Mucosa of gallbladder (tissue), 1 donor: ENCODE measurements at regions not wholly inside any gene's neighbourhood (a gene's known extent, or its start where the extent isn't known, plus 50 kb on each side); places are given as distances from the start of the nearest gene placed in this dataset.

Experiments
- DNase-seq: peaks from one replicate; pipeline ENCODE4 v3.0.0-alpha.2; 2020; ENCODE audit warnings: low spot score
- donor health status: DM: no; HTN: no; CAD: no.

DNA sequence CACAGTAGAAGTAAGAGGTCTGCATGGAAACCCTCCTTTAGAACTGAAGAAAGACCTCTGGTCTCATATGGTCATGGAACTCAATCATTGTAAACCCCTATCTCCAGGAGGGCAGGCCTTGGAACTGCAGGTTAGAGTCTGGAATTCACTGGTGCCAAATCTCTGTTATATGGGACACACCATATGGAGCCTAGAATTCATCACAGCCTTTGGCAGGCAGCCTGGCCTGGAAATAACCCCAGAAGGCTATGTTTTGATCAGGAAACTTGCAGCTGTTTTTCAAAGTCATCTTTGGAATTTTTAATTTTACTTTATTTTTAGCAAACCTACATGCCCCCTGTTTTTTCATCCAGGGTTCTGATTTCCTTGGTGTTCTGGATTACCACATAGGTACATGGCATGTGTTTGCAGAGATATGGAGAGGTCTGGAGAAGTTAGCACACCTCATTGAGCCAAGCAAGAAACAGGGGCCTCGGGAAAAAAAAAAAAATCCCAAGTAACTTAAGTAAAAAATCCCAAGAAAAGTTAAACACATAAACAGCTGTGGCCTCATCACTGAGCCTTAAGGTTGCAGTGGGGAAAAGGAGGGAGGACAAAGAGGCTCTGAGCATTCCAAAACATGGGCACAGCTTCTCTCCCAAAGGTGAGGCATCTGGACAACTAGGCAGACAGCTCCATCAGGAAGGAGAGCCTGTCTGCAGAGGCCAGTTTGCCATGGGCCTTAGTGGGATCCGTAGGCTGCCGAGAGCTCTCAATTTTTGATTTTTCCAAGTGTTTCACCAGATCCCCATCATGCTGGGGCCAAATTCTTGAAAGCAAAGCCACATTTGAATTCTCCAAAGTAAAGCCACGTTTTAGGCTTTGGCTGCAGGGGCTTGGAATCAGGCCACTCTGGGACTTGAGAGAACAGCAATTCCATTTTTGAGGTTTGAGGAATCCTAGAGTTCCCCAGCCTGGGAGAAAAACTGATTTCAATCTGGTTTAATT is 339.6 kb upstream of the TBX3 start:
- DNase-seq: no peak

DNA sequence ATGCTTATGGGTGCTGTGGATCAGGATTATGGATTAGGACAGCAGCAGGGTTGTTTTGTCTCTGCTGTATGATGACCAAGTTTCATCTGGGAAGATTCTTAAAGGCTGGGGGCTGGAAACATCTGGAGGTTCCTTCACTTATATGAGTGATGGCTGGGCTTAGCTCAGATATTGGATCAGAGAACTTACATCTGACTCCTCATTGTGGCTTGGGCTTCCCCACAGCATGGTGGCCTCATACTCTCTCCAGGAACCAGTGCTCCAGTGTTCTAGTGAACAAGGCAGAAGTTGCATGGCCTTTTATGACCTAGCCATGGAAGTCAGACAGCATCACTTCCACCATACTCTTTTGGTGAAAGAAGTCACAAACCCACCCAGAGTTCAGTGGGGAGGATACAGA is 336.1 kb upstream of the TBX3 start:
- DNase-seq: no peak

DNA sequence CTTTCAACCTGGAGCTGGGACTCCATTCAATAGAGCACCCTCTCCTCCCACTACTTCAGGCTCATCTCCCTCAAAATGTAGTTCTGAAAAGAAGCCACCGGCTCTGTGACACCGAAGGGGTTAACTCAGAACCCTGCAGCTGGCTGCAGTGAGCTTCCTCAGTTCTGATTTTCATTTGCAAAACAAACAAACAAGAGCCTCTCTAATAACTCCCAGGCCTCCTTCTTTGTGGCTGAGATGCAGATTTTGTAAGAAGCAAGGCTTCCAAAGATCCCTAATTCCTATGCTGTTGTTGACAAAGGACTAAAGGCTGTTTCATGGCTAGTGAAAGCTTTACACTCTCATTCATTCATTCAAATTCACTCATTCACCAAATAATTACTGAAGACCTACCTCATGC is 333.4 kb upstream of the TBX3 start:
- DNase-seq: no peak

DNA sequence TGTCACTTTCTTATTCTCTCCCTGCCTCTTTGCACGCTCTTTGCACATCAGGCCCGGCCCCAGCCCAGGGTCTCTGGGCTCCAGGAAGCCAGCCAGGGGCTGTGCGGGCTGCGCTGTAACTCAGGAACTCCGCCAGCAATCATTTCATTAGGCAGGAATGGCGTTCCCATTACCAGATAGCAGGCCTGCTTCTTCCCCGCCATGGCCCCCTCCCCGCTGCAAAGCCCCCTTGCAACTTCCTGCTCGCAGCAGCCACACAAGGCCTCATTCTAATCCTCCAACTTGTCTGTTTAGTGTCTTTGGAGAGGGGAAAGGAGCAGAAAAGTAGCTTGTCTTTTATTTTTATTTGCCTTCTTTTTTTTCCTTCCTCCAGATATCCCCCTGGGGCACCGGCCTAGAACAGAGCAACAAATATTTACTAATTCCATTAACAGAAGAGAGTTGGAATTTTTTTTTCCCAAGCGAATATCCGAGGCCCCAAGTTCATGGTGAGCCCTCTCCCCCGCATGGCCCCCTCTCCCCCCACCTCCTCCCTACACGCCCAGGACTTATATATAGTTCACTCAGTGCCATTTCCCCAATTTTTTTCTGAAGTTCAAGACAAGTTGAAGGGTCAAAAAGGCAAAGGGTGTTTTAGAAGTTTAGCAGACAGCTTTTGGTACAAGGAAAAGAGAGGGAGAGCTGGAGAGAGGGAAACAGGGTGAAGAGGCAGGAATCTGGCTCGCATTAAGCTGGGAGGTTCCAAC is 329.4 kb upstream of the TBX3 start:
- no peak for DNase-seq

DNA sequence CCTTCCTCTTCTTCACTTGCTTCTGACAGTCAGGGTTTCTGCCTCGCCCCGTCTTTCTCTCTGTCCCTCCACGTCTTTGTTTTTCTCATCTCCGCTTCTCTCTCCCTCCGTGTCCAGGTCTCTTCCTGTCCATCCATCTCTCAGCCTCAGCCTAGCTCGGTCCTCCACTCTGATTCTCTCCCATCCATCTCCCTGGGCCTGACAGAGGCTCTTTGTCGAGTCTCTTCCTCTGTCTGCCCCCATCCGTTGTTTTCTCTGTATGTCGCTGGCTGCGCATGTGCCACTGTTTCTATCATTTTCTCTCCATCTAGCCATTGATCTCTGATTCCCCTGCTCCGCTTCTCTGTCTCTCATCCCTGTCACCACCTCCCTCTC is 328.9 kb upstream of the TBX3 start:
- DNase-seq: no peak

DNA sequence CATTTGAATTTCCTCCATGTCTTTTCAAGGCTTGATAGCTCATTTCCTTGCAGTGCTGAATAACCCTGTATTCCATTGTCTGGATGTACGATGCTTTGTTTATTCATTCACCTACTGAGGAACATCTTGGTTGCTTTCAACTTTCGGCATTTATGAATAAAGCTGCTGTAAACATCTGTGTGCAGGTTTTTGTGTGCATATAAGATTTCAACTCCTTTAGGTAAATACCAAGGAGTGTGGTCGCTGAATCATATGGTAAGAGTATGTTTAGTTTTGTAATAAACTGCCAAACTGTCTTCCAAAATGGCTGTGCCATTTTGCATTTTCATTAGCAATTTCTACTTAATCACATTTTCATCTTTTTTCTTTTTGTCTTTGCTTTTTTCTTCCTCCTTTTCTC is 327.7 kb upstream of the TBX3 start:
- no peak for DNase-seq

DNA sequence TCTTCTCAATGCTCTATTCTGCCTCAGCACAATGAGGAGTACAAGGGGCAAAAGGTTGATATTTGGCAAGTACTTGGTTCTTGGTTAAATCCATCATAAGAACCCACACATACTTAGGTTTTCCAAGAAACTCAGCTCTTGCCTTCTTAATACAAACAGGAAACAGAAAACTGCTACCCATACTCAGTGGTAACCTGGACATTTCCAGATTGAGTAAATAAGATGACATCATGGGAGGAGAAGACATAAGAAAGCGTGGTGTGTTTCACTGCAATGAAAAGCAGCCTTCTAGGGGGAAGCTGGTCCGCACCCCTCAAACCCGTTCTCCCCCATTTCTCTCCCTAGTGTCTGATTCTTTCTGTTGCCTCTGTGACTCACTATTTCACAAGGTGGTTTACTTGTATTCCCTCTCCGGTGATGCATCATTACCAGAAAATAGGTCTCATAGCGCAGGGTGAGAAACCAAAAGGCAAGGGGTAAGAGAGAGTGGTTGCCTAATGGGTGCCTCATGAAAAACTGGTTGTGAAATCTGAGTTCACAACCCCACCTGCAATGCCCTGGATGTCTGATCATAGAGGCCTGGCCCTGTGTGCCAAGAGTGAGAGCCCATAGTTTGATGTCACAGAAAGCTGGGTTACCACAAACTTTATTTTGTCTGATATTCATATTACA is 326.5 kb upstream of the TBX3 start:
- no peak for DNase-seq

DNA sequence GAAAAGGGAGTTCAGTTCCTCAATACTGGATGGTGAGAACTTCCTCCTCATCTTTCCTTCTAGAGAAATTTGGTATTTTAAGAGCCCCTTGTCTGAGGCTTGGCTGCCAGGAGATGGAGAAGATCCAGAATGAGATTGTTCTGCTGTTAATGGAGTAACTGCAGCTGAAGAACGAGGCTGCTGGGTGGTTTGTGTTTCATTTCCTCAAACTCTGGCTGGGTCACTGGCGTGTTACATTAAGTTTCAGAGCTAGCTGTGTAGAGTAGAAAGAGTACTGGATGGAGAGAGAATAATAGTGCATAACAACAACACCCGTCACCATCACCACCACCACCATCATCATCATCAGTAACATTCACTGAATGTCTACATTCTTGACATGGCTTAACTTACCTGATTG is 325.0 kb upstream of the TBX3 start:
- DNase-seq: no peak

DNA sequence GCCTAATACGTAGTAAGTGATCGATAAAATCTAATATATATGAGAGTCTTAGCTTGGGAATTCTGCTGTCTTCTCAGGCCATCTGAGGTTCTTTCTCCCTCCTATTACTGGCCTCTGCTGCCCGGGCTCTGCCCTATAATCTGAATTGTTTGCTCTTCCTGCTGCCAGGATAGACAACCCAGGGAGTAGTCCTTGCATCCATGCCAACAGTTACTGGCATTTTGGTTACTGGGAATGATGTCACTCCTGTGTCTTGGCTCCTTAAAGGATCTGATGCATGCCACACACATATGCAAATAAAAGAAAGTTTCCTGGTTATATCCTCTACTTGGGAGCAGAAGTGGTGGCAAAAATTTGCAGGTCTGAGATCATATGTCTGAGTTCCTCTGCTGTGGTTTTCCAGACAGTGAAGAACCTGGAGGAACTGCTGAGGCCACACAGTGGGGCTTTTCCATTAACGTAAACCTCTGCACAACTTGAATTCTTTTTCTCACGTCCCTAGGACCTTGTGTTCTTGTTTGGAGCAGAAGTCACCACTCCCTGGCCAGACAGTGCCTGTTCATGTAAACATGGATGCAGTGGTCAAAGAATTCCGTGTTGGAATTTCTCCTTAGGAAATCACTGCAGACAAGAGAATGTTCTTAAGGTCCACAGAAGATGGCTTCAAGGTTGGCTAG is 320.6 kb upstream of the TBX3 start:
- no peak for DNase-seq

DNA sequence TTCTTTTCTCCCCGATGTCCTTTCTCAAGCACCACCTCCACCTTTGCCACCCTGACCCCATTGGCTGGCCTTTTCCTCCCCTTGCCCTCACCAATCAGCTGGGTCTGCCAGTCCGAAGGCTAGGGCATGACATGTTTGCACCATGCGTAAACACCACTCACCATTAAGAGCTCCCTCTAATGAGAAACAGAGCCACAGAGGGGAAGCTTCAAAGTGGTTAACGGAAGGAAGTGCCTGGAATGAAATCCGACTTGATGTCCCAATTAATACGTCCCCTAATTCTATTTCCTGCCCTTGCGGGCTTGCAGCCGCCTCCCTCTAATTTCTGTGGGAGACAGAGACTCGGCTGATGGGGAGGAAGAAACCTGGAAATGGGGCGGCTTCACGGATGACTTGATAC is 318.5 kb upstream of the TBX3 start:
- DNase-seq: no peak

DNA sequence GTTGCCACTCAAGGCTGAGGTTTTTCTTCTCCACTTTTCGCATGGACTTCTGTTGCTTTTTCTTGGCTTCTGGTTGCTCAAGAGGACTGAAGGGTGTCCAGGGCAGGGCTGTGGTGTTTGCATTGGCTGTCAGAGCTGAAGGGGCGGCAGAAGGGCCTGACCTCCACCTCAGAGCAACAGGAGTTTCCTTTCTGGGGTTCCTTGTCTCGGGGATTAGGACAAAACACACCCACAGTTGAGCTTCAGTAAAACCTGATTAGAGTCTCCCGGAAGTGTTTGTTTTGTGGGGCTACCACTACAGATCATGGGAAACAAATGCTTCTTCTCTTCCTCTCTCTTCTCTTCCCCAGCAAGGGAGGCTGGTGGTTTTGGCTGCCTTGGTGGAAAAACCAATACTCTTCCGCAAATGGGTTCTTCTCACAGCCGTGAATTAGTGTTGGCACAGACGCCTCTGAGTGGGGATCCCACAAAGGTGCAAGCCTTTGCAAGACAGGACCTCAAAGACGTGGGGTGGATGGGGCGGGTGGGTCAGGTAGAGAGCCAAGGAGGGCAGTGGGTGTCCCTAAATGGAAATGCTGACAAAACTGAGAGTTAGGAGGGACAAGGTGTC is 317.7 kb upstream of the TBX3 start:
- DNase-seq: no peak

DNA sequence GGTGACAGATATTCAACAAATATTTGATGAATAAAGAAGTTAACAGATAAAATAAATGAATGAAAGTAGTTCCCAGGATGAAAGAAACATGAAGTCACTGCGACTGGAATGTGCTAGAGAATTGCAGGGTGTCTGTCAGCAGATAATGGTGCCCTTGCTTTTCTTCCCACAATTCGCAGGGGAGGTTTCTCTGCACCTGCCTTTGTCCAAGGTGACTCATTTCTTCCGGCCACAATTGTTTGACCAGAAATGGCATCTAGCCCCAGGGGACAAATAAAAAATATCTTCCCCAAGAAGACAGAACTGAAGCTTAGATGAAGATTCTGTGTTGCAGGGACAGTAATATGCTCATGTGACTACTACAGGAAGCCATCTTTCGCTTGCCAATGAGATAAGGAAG is 316.1 kb upstream of the TBX3 start:
- DNase-seq: peak; percentile 16

DNA sequence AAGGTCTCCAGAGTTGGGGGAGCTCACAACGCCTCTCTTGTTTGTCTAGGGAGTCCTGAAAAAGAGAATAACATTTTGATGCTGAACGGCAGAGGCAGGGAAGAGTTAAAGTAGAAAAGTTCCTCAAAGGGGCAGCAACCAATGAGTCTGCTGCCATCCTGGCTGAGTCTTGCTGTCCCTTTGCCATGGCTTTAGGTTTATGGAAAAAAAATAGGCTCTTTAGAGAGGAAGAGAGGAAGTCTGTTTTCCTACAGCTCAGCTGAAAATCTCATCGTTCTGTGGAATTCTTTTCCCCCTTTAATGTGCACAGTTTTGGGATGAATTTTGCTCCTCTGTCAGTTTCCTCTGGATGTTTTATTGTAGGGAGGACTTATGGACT is 314.8 kb upstream of the TBX3 start:
- DNase-seq: no peak

DNA sequence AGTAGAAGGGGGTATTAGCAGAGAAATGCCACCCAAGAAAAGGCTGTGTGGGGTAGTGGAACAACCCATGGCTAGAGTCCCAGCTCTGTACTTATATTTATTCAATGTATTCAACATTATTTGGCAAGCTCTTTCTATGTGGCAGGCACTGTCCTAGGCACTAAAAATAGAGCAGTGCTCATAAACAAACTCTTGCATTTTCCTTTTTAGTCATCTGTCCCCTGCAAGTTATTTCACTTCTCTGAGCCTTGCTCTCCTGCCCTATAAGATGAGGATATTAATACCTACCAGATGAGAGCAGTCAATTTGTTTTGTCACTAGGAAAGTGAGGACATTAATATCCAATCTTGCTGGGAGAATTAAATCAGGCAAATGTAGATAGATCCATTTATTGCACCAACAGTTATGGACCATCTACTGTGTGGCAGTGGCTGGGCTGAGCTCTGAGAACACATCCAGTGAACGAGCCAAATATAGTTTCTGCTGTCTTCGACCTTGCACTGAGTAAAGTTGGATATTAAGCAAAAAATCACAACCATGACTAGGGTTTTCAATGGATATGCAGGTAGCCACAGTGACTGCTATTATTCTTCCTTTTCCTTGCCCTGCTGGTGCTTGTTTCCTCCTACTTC is 314.3 kb upstream of the TBX3 start:
- no peak for DNase-seq

DNA sequence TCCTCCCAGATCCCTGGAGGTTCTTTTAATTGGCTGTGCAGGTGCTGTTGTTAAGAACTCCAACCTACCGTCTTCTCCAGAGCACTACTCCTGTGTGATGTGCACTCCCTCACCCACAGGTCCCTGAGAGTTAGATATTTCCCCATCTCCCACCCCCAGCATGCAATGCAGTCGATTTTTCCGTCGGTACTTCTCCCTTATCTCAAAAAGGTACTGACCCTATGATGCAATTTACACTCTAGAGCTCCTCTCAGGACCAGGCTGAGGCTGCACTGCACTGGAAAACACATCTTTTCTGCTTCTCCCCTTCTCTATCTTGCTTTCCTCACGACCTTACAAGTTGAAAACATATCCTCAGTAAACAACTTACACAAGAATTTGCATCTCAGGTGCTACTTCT is 312.4 kb upstream of the TBX3 start:
- no peak for DNase-seq

DNA sequence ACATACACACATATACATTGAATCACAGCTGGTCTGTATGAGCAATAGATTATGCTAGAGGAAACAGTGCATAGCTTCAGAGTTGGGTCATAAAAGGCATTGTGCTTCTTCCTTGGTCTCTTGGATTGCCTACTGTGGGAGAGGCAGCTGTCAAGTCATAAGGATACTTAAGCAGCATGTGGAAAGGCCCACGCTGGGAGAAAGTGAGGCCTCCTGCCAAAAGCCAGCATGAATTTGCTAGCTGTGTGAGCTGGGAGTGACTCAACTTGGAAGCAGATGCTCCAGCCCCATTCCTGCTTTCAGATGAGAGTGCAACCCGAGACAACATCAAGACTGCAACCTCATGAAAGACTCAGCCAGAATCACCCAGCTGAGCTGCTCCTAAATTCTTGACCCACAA is 311.9 kb upstream of the TBX3 start:
- no peak for DNase-seq

DNA sequence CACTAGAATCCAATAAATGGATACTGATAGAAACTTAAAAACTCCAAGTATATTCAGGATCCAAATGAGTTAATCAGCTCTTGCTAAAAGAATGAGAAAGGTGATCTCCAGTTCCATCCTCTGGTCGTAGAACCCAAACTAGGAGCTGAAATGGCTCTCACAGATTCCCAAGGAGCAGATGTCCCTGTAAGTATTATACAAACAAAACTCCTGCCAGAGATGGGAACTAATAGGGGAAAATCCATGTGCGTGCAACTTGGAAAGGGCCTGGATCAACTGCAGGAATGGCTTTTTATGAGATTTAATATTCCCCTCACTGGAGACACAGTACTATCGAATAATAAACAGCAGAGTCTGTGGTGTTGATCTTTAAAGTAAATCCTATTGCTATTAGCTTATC is 309.2 kb upstream of the TBX3 start:
- DNase-seq: no peak

DNA sequence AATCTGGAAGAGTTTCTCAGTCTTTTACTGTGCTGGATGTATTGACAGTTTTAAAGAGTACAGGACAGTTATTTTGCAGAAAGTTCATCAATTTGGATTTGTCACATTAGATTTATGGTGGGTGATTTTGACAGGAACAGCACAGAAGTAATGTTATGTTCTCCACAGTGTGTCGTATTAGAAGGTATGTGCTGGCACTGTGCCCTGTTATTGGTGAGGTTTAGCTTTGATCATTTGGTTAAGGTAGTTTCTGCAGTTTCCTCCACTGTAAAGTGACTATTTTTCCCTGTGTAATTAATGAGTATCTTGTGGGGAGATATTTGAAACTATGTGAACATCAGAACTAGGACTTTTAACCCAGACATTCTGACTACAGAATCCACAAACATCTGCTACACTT is 308.5 kb upstream of the TBX3 start:
- DNase-seq: no peak

DNA sequence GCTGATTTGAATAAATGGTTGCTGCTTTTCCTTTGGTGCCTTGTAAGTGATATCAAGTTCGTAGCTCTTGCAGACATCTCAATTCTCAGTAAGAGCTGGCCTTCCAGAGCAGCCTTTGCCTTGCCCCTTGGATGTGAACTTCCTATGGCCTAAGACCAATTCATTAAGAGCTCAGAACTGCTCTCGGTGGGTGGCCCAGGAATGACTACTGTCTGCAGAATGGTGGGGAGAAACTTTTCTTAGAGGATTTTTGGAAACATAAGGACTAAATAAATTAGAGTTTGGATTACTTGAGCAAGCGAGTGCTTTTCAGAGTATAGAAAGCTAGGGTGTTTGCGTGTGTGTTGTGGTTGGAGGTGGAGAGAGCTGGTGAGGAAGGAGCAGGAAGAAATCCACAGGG is 306.4 kb upstream of the TBX3 start:
- no peak for DNase-seq

DNA sequence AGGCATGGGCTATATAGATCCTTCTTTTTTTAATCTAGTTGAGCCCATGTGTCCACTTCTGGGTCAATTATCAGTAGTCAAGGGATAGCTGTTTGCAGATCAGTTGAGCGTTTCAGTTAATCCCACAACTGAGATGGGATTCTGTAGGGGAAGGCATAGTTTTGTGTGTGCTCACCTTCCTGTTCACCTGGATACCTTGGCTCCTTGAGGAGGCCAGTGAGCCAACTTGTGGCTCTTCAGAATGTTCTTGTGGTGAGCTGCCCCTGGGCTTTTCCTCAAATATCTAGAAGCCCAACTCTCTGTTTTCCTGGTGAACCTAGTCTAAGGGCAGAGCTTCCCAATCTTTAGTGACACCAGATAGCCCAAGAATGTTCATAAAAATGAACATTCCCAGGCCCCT is 302.9 kb upstream of the TBX3 start:
- no peak for DNase-seq

DNA sequence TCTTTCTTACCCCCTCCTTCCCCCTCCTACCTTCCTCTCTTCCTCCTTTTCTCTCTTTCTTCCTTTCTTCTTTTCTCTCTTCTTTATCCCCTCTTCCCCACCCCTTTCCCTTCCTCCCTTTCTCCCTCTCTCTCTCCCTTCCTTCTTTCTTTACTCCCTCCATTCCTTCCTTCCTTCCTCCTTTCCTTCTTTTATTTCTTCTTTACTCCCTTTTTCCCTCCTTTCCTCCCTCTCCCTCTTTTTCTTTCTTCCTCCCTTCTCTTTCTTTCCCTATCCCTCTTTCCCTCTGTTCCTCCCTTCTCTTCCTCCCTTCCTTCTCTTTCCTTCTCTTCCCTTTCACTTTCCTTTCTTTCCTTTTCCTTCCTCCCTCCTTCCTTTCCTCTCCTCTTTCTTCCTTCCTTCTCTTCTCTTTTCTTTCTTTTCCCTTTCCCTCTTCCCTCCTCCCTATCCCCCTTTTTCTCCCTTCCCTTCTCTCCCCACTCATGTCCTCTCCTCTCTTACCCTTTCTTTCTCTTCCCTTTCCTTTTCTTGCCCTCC is 302.3 kb upstream of the TBX3 start:
- no peak for DNase-seq
